ENCODE measurements at regions not wholly inside any gene's neighbourhood (a gene's known extent, or its start where the extent isn't known, plus 50 kb on each side); places are given as distances from the start of the nearest gene placed in this dataset.

DNA sequence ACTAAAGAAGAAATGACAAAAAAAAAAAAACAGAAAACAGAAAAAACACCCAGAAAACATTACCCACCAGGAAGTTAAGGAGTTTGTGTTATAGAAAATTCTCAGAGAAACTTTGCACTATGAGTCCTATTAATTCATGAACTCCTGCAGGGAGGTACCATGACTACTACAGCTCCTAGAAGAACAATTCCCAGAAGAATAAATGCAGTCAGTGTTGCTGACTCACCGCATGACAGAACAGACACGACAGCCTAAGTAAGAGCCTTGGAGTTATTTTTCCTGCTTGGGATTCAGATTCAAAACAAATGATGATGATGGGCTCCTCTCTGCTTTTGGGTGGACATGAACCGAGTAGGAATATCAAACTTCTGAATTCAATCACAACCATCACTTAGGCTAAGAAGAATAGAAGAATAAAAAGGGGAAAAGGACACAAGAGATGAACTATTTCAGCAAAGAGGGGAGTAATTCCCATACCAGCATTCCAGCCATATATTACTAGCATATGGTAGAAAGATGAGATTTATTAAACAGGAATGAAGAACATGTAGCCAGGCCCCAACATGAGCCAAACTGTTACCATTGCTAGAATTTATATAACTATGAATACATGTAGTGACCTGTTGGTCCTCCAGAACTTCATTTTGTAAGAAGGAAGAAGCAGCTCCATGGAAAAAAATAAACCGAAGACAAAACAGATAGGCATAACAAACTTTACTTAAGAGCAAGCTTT lies 209.6 kb upstream of the PDE4D start:
- DNase-seq (no peak), FAIRE-seq (no peak)
- Histone ChIP-seq H3K27me3 (ENCODE audit: control insufficient read depth in 3 of 3, insufficient read depth in 3 of 3, low read length in 3 of 3) (no peaks in the 10 kb centered on the region), H3K4me3 (ENCODE audit: low read depth in 1 of 3, low read length in 3 of 3) (no peak overlapping the region), H3K27ac (ENCODE audit: low read depth in 1 of 3, low read length in 2 of 3) (no peak overlapping the region), H3K4me1 (ENCODE audit: control insufficient read depth in 3 of 3, insufficient read depth in 2 of 3, low read depth in 1 of 3, low read length in 2 of 3) (no peaks in the 10 kb centered on the region), H3K36me3 (ENCODE audit: control insufficient read depth in 3 of 3, insufficient read depth in 2 of 3, low read depth in 1 of 3, low read length in 3 of 3) (no peaks in the 10 kb centered on the region), H3K9me3 (ENCODE audit: control insufficient read depth in 2 of 2, insufficient read depth in 1 of 2, low read depth in 1 of 2, low read length in 1 of 2) (no peaks in the 10 kb centered on the region)
- 81 to 91% (median 83%) methylated on average over 4 of the region's 4 CpGs for WGBS, 3 donors

DNA sequence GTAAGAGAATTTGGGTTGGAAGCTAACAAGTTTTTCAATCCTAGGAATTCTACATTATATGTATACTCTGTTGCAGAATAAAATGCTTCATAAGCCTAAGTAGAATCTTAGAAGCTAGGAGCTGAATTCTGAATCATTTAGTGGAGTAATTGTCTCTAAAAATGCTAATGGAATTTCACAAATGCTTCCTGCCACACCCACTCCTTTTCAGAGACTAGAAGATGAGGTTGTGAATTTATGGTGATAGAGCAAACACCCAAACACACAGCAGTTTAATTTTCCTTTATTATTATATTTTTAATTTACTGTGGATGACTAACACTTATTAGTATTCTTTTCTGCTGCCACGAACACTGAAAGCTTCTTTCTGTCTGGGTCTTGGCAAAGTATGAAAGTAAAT lies 208.0 kb upstream of the PDE4D start:
- FAIRE-seq = no peak

DNA sequence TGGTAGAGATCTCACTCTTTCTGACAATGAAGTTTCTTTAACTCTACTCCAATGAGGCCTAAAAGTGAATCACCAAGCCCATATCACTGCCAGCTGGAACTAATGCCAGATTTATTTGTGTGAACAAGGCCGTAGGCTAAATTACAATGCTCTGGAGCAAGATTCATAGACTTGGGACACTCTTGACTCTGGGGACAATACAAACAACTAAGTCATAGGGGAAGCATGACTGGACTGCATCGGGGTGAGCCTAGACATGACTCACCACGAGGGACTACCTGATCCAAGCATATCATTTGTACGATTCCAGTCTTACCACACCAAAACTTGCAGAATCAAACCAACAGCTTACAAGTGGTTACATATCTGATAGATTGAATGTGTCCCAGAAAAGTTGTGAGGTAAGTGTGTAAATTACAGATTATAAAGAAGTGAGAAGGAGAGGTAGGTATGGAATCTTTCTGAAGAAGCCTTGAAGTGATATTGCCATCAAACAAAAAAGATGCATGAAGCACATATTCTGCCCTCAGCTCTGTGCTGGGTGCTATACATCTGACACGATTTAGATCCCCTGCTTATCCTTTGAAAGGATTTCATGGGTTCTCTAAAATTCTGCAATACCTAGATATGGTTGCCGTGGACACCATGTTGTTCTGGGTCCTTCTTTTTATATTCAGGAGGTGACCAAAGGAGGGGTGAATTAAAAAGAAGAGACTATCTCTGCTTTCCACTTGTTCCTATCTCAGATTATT lies 199.3 kb upstream of the PDE4D start:
- H3K36me3 ChIP-seq (ENCODE audit: control insufficient read depth in 3 of 3, insufficient read depth in 2 of 3, low read depth in 1 of 3, low read length in 3 of 3) = no peaks in the 10 kb centered on the region
- no peaks in the 10 kb centered on the region for H3K4me1 ChIP-seq (ENCODE audit: control insufficient read depth in 3 of 3, insufficient read depth in 2 of 3, low read depth in 1 of 3, low read length in 2 of 3)
- H3K27ac ChIP-seq (ENCODE audit: low read depth in 1 of 3, low read length in 2 of 3) = no peak overlapping the region
- no peak overlapping the region for H3K4me3 ChIP-seq (ENCODE audit: low read depth in 1 of 3, low read length in 3 of 3)
- no peak for FAIRE-seq
- 72 to 88% (median 75%) methylated on average over 6 of the region's 6 CpGs for WGBS, 3 donors
- no peaks in the 10 kb centered on the region for H3K27me3 ChIP-seq (ENCODE audit: control insufficient read depth in 3 of 3, insufficient read depth in 3 of 3, low read length in 3 of 3)
- H3K9me3 ChIP-seq (ENCODE audit: control insufficient read depth in 2 of 2, insufficient read depth in 1 of 2, low read depth in 1 of 2, low read length in 1 of 2) = no peaks in the 10 kb centered on the region
- DNase-seq = no peak

More for the DNA sequence above, 208.0 kb upstream of the PDE4D start:
- H3K27me3 ChIP-seq (ENCODE audit: control insufficient read depth in 3 of 3, insufficient read depth in 3 of 3, low read length in 3 of 3) = no peaks in the 10 kb centered on the region
- H3K4me1 ChIP-seq (ENCODE audit: control insufficient read depth in 3 of 3, insufficient read depth in 2 of 3, low read depth in 1 of 3, low read length in 2 of 3) = no peaks in the 10 kb centered on the region
- 59 to 73% (median 72%) methylated on average over 1 of the region's 1 CpG for WGBS, 3 donors
- H3K27ac ChIP-seq (ENCODE audit: low read depth in 1 of 3, low read length in 2 of 3) = no peak overlapping the region
- DNase-seq = no peak
- H3K9me3 ChIP-seq (ENCODE audit: control insufficient read depth in 2 of 2, insufficient read depth in 1 of 2, low read depth in 1 of 2, low read length in 1 of 2) = no peaks in the 10 kb centered on the region
- H3K4me3 ChIP-seq (ENCODE audit: low read depth in 1 of 3, low read length in 3 of 3) = no peak overlapping the region
- no peaks in the 10 kb centered on the region for H3K36me3 ChIP-seq (ENCODE audit: control insufficient read depth in 3 of 3, insufficient read depth in 2 of 3, low read depth in 1 of 3, low read length in 3 of 3)

DNA sequence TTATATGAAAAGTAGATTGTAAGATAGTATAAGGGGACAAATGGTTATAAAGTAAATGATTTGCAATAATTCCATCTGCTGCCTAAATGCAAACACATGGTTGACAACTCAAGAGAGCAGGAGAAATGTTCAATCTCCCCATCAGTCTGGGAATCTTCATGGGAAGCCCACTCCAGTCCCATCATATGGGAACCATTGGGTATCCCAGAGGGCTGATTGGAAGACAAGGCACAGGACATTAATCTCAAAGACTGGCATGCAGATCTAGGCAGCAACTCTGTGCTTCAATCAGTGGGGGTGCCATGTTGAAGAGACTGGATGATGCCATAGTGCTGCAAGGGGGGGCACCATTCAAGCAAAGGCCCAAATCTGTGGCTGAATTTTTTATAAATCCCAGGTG lies 193.1 kb upstream of the PDE4D start:
- no peak for FAIRE-seq
- Histone ChIP-seq H3K27ac (ENCODE audit: low read depth in 1 of 3, low read length in 2 of 3) (no peak overlapping the region), H3K36me3 (ENCODE audit: control insufficient read depth in 3 of 3, insufficient read depth in 2 of 3, low read depth in 1 of 3, low read length in 3 of 3) (no peaks in the 10 kb centered on the region), H3K9me3 (ENCODE audit: control insufficient read depth in 2 of 2, insufficient read depth in 1 of 2, low read depth in 1 of 2, low read length in 1 of 2) (peaks cover 0 to 6% of the 10 kb centered on the region in 2 donors), H3K4me3 (ENCODE audit: low read depth in 1 of 3, low read length in 3 of 3) (no peak overlapping the region), H3K27me3 (ENCODE audit: control insufficient read depth in 3 of 3, insufficient read depth in 3 of 3, low read length in 3 of 3) (no peaks in the 10 kb centered on the region), H3K4me1 (ENCODE audit: control insufficient read depth in 3 of 3, insufficient read depth in 2 of 3, low read depth in 1 of 3, low read length in 2 of 3) (no peaks in the 10 kb centered on the region)
- no peak for DNase-seq

DNA sequence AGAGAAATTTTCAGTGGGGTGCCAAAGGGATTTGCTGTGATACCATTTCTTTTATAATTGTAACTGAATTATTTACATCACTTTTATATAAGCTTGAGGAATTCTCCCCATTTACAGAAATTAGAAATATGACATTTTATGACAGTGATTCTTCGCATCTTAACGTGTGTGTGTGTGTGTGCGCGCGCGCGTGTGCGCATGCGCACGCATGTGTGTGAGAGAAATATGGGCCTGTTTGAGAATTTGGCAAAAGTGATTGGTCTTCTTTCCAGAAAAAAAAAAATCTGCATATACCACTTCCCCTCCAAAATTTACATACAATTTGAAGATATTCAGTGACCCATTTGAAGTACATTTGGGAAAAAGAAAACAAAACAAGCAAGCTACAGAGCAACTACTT lies 190.7 kb upstream of the PDE4D start:
- FAIRE-seq (no peak), DNase-seq (no peak)
- no peaks in the 10 kb centered on the region for H3K4me1 ChIP-seq (ENCODE audit: control insufficient read depth in 3 of 3, insufficient read depth in 2 of 3, low read depth in 1 of 3, low read length in 2 of 3)
- H3K9me3 ChIP-seq (ENCODE audit: control insufficient read depth in 2 of 2, insufficient read depth in 1 of 2, low read depth in 1 of 2, low read length in 1 of 2) = peaks cover 0 to 6% of the 10 kb centered on the region in 2 donors
- H3K27ac ChIP-seq (ENCODE audit: low read depth in 1 of 3, low read length in 2 of 3) = no peak overlapping the region
- no peaks in the 10 kb centered on the region for H3K27me3 ChIP-seq (ENCODE audit: control insufficient read depth in 3 of 3, insufficient read depth in 3 of 3, low read length in 3 of 3)
- H3K36me3 ChIP-seq (ENCODE audit: control insufficient read depth in 3 of 3, insufficient read depth in 2 of 3, low read depth in 1 of 3, low read length in 3 of 3) = no peaks in the 10 kb centered on the region
- 94 to 97% (median 94%) methylated on average over 10 of the region's 10 CpGs for WGBS, 3 donors
- no peak overlapping the region for H3K4me3 ChIP-seq (ENCODE audit: low read depth in 1 of 3, low read length in 3 of 3)

DNA sequence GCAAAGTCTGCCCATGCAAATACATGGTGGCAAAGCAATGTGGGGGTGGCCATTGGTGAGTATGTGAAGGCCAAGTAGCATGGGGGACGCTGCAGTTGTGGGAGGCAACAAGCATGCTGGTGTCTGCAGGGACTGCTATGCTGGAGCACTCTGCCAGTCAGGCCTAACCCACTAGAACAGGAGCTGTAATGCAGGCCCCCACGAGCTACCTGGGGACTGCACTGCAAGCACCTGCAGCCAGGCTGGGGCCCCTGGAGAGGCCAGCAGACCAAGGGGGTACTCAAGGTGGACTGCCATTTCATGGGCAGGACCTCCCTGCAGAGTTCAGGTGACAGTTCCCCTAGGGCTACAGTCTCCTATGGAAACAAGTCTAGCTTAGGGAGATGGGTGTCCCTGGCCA lies 183.8 kb upstream of the PDE4D start:
- H3K4me3 ChIP-seq (ENCODE audit: low read depth in 1 of 3, low read length in 3 of 3) = no peak overlapping the region
- no peaks in the 10 kb centered on the region for H3K4me1 ChIP-seq (ENCODE audit: control insufficient read depth in 3 of 3, insufficient read depth in 2 of 3, low read depth in 1 of 3, low read length in 2 of 3)
- 48 to 65% (median 60%) methylated on average over 2 of the region's 2 CpGs for WGBS, 3 donors
- no peaks in the 10 kb centered on the region for H3K27me3 ChIP-seq (ENCODE audit: control insufficient read depth in 3 of 3, insufficient read depth in 3 of 3, low read length in 3 of 3)
- DNase-seq (no peak), FAIRE-seq (no peak)
- H3K36me3 ChIP-seq (ENCODE audit: control insufficient read depth in 3 of 3, insufficient read depth in 2 of 3, low read depth in 1 of 3, low read length in 3 of 3) = no peaks in the 10 kb centered on the region
- H3K27ac ChIP-seq (ENCODE audit: low read depth in 1 of 3, low read length in 2 of 3) = no peak overlapping the region
- H3K9me3 ChIP-seq (ENCODE audit: control insufficient read depth in 2 of 2, insufficient read depth in 1 of 2, low read depth in 1 of 2, low read length in 1 of 2) = no peaks in the 10 kb centered on the region

DNA sequence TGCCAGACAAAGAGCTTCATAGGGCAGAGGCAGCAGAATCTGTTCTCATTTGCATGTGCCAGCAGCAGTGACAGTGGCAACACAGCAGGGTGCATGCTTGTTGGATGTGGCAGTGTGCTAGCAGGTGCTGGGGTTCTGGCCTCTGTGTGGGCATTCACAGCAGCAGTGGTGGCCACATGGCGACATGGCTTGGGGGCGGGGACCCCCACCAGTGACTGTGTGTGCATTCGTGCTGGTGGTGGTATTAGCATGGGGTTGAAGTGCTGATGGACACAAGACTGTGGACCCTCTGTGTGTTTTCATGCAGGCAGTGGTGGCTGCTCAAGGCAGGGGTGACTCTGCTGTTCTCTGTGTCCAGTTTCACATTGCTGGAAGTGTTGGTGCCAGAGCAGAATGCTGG lies 183.2 kb upstream of the PDE4D start:
- DNase-seq (no peak), FAIRE-seq (no peak)
- 82 to 88% (median 86%) methylated on average over 3 of the region's 3 CpGs for WGBS, 3 donors

DNA sequence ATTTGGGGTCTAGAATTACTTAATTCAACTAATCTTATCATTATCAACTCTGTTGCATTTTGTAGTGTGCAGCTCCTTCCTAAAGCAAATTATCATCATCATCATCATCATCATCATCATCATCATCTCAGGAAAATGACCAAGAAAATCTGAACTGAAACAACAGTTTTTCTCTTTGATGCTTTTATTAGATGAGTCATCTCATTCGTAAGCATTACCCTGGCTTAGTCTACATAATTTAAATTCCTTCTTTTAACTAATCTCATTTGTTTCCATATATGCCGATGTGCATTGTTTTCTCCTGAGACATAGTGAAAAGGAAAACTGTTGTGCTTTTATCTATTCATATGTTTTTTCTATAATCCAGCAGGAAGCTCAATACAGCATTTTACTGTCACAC lies 173.0 kb upstream of the PDE4D start:
- H3K9me3 ChIP-seq (ENCODE audit: control insufficient read depth in 2 of 2, insufficient read depth in 1 of 2, low read depth in 1 of 2, low read length in 1 of 2) = no peaks in the 10 kb centered on the region
- H3K27me3 ChIP-seq (ENCODE audit: control insufficient read depth in 3 of 3, insufficient read depth in 3 of 3, low read length in 3 of 3) = no peaks in the 10 kb centered on the region
- no peak overlapping the region for H3K27ac ChIP-seq (ENCODE audit: low read depth in 1 of 3, low read length in 2 of 3)
- no peaks in the 10 kb centered on the region for H3K4me1 ChIP-seq (ENCODE audit: control insufficient read depth in 3 of 3, insufficient read depth in 2 of 3, low read depth in 1 of 3, low read length in 2 of 3)
- no peaks in the 10 kb centered on the region for H3K36me3 ChIP-seq (ENCODE audit: control insufficient read depth in 3 of 3, insufficient read depth in 2 of 3, low read depth in 1 of 3, low read length in 3 of 3)
- H3K4me3 ChIP-seq (ENCODE audit: low read depth in 1 of 3, low read length in 3 of 3) = no peak overlapping the region
- no peak for DNase-seq
- 74 to 84% (median 83%) methylated on average over 2 of the region's 2 CpGs for WGBS, 3 donors
- no peak for FAIRE-seq

More for the DNA sequence above, 183.2 kb upstream of the PDE4D start:
- H3K4me3 ChIP-seq (ENCODE audit: low read depth in 1 of 3, low read length in 3 of 3) = no peak overlapping the region
- no peaks in the 10 kb centered on the region for H3K4me1 ChIP-seq (ENCODE audit: control insufficient read depth in 3 of 3, insufficient read depth in 2 of 3, low read depth in 1 of 3, low read length in 2 of 3)
- no peaks in the 10 kb centered on the region for H3K36me3 ChIP-seq (ENCODE audit: control insufficient read depth in 3 of 3, insufficient read depth in 2 of 3, low read depth in 1 of 3, low read length in 3 of 3)
- H3K27ac ChIP-seq (ENCODE audit: low read depth in 1 of 3, low read length in 2 of 3) = no peak overlapping the region
- no peaks in the 10 kb centered on the region for H3K27me3 ChIP-seq (ENCODE audit: control insufficient read depth in 3 of 3, insufficient read depth in 3 of 3, low read length in 3 of 3)
- H3K9me3 ChIP-seq (ENCODE audit: control insufficient read depth in 2 of 2, insufficient read depth in 1 of 2, low read depth in 1 of 2, low read length in 1 of 2) = no peaks in the 10 kb centered on the region

DNA sequence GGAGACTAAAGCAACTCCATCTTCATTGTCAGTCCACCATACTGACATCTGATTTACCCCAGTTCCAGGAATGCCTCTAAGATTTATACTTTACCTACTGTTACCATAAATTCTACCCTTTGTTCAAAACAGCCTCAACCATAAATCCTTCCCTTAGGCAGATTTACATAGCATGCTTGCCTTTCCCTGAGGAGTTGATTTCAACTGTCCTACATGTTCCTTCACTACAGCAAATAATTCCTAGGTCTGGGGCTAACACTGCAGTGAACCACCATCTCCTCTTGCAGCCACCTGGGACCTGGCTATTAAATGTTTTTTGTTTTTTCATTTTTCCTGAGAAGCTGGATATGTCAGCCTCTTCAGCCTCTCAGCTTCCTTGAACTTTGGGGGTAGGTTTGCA lies 166.9 kb upstream of the PDE4D start:
- no peak overlapping the region for H3K4me3 ChIP-seq (ENCODE audit: low read depth in 1 of 3, low read length in 3 of 3)
- H3K36me3 ChIP-seq (ENCODE audit: control insufficient read depth in 3 of 3, insufficient read depth in 2 of 3, low read depth in 1 of 3, low read length in 3 of 3) = no peaks in the 10 kb centered on the region
- DNase-seq (no peak), FAIRE-seq (no peak)
- no peak overlapping the region for H3K27ac ChIP-seq (ENCODE audit: low read depth in 1 of 3, low read length in 2 of 3)
- no peaks in the 10 kb centered on the region for H3K9me3 ChIP-seq (ENCODE audit: control insufficient read depth in 2 of 2, insufficient read depth in 1 of 2, low read depth in 1 of 2, low read length in 1 of 2)
- H3K4me1 ChIP-seq (ENCODE audit: control insufficient read depth in 3 of 3, insufficient read depth in 2 of 3, low read depth in 1 of 3, low read length in 2 of 3) = no peaks in the 10 kb centered on the region
- H3K27me3 ChIP-seq (ENCODE audit: control insufficient read depth in 3 of 3, insufficient read depth in 3 of 3, low read length in 3 of 3) = no peaks in the 10 kb centered on the region

All from small intestine (tissue), 7 donors.